Smooth muscle cell (in vitro differentiated cells): ENCODE measurements at regions not wholly inside any gene's neighbourhood (a gene's known extent, or its start where the extent isn't known, plus 50 kb on each side); places are given as distances from the start of the nearest gene placed in this dataset.

Source experiments
- DNase-seq: peaks from one replicate; lab custom pipeline; 2025; ENCODE audit not compliant: unreplicated experiment; lab: John Stamatoyannopoulos, UW
- H2AFZ ChIP-seq: fragments of 200-600 bp; sonication (generic); 2 replicates; pipeline ENCODE4 v1.6.0; 2016; ENCODE audit warnings: antibody characterized with exemption, low read depth, mild to moderate bottlenecking
- H3F3A ChIP-seq: fragments of 200-600 bp; sonication (generic); 2 replicates; pipeline ENCODE4 v1.6.0; 2017; ENCODE audit warnings: antibody characterized with exemption, low read depth
- H3K27ac ChIP-seq: fragments of 200-600 bp; sonication (generic); 2 replicates; pipeline ENCODE4 v1.5.1; 2016; ENCODE audit warnings: low read depth, mild to moderate bottlenecking
- H3K27me3 ChIP-seq: fragments of 200-600 bp; sonication (generic); 2 replicates; pipeline ENCODE4 v1.6.1; 2016; ENCODE audit warnings: low read depth, mild to moderate bottlenecking
- H3K36me3 ChIP-seq: fragments of 200-600 bp; sonication (generic); 2 replicates; pipeline ENCODE4 v1.5.1; 2016; ENCODE audit warnings: low read depth
- H3K4me1 ChIP-seq: fragments of 200-600 bp; sonication (generic); 2 replicates; pipeline ENCODE4 v1.5.1; 2016; ENCODE audit warnings: low read depth
- H3K4me2 ChIP-seq: fragments of 200-600 bp; sonication (generic); 2 replicates; pipeline ENCODE4 v1.6.0; 2016; ENCODE audit warnings: mild to moderate bottlenecking
- H3K4me3 ChIP-seq: fragments of 200-600 bp; sonication (generic); 2 replicates; pipeline ENCODE4 v1.5.1; 2016; ENCODE audit warnings: mild to moderate bottlenecking
- H3K79me2 ChIP-seq: fragments of 200-600 bp; sonication (generic); 2 replicates; pipeline ENCODE4 v1.6.0; 2016; ENCODE audit warnings: low read depth, mild to moderate bottlenecking
- H3K9ac ChIP-seq: fragments of 200-600 bp; sonication (generic); 2 replicates; pipeline ENCODE4 v1.6.0; 2016; ENCODE audit warnings: low read depth
- H3K9me3 ChIP-seq: fragments of 200-600 bp; sonication (generic); replicated peaks from 2 replicates; pipeline ENCODE4 v1.5.1; 2016; ENCODE audit warnings: low read depth
- H4K20me1 ChIP-seq: fragments of 200-600 bp; sonication (generic); 2 replicates; pipeline ENCODE4 v1.6.0; 2016; ENCODE audit warnings: low read depth
- CTCF ChIP-seq: fragments of 200-600 bp; sonication (generic); IDR thresholded peaks from 2 replicates; pipeline ENCODE4 v1.5.1; 2017; ENCODE audit warnings: borderline replicate concordance, mild to moderate bottlenecking, antibody characterized with exemption; ENCODE audit not compliant: insufficient read depth, poor library complexity, severe bottlenecking
- WGBS: methylation state at CpG from one replicate; pipeline ENCODE4 v1.1.7; 2016; ENCODE audit warnings: low lambda C conversion rate; 5-methylcytosine and 5-hydroxymethylcytosine counted together

GRCh38 chr14:86442135-86442534 is 912.2 kb downstream of the FLRT2 start:
- H2AFZ ChIP-seq = no peak overlapping the region
- H3K27me3 ChIP-seq = no peaks in the 10 kb centered on the region
- no peaks in the 10 kb centered on the region for H4K20me1 ChIP-seq
- WGBS = 92% methylated on average over 8 of the region's 8 CpGs
- no peak for DNase-seq
- H3K4me1 ChIP-seq = no peaks in the 10 kb centered on the region
- no peaks in the 10 kb centered on the region for H3F3A ChIP-seq
- H3K9me3 ChIP-seq = no peaks in the 10 kb centered on the region
- no peak overlapping the region for H3K4me3 ChIP-seq
- no peak overlapping the region for H3K27ac ChIP-seq
- no peak overlapping the region for H3K4me2 ChIP-seq
- H3K36me3 ChIP-seq = no peaks in the 10 kb centered on the region
- no peak overlapping the region for H3K9ac ChIP-seq
- no peaks in the 10 kb centered on the region for H3K79me2 ChIP-seq
- TF ChIP-seq CTCF = no peak

DNA sequence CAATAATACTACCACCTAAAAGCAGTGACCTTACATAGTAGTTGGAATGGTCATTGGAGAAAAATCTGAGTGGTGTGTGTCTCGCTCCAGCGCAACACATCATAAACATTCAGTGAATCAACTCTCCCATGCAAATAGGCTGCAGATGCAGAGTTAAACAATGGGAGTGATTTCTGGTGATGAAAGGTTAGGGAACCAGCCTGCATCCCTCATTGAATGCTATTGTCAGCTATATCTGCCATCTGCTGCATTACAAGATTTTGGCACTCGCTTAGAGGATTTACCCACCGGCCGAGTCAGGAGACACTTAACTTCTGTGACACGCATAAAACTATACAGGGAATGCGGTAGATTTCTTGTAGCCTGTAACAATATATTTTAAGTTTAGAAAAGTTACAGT is 900.9 kb downstream of the FLRT2 start:
- H4K20me1 ChIP-seq = no peaks in the 10 kb centered on the region
- no peak for TF ChIP-seq CTCF
- no peak overlapping the region for H2AFZ ChIP-seq
- no peaks in the 10 kb centered on the region for H3K36me3 ChIP-seq
- no peak overlapping the region for H3K9ac ChIP-seq
- no peaks in the 10 kb centered on the region for H3K27me3 ChIP-seq
- no peaks in the 10 kb centered on the region for H3K9me3 ChIP-seq
- no peaks in the 10 kb centered on the region for H3K79me2 ChIP-seq
- no peaks in the 10 kb centered on the region for H3F3A ChIP-seq
- H3K27ac ChIP-seq = no peak overlapping the region
- no peak for DNase-seq
- H3K4me2 ChIP-seq = no peak overlapping the region
- H3K4me1 ChIP-seq = no peaks in the 10 kb centered on the region
- WGBS = 93% methylated on average over 7 of the region's 7 CpGs
- no peak overlapping the region for H3K4me3 ChIP-seq

DNA sequence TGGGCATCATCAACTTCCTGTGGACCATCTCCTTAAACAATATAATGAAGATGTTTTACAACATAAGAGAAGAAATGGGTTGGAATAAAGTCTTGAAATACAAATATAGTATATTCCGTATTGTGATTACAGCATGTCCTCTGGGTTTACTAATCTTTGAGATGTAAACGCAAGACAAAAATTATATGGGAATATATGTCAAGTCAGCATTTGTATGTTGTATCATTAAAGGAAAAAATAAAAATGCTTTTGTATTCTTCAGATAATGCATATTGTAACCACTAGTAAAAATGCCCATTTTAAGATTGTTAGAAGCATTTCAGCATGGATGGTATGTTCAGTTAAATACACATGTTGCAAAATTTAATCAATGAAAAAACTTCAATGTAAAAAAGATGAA is 893.3 kb downstream of the FLRT2 start:
- H3K9me3 ChIP-seq = no peaks in the 10 kb centered on the region
- H3K4me3 ChIP-seq = no peak overlapping the region
- no peaks in the 10 kb centered on the region for H3K27me3 ChIP-seq
- no peaks in the 10 kb centered on the region for H3K79me2 ChIP-seq
- H2AFZ ChIP-seq = no peak overlapping the region
- no peak overlapping the region for H3K9ac ChIP-seq
- 71% methylated on average over 2 of the region's 2 CpGs for WGBS
- H3K36me3 ChIP-seq = no peaks in the 10 kb centered on the region
- no peaks in the 10 kb centered on the region for H3F3A ChIP-seq
- no peak overlapping the region for H3K27ac ChIP-seq
- H3K4me2 ChIP-seq = no peak overlapping the region
- no peak for DNase-seq
- TF ChIP-seq CTCF = no peak
- no peaks in the 10 kb centered on the region for H4K20me1 ChIP-seq
- H3K4me1 ChIP-seq = no peaks in the 10 kb centered on the region

GRCh38 chr14:86420131-86420530 is 890.2 kb downstream of the FLRT2 start:
- Histone ChIP-seq H3K27ac (no peak overlapping the region), H3K79me2 (no peaks in the 10 kb centered on the region), H4K20me1 (no peaks in the 10 kb centered on the region), H3K4me1 (no peaks in the 10 kb centered on the region), H3K9me3 (no peaks in the 10 kb centered on the region), H3K36me3 (no peaks in the 10 kb centered on the region), H3F3A (no peaks in the 10 kb centered on the region), H3K27me3 (no peaks in the 10 kb centered on the region), H2AFZ (no peak overlapping the region), H3K4me3 (no peak overlapping the region), H3K9ac (no peak overlapping the region), H3K4me2 (no peak overlapping the region)
- DNase-seq = no peak
- TF ChIP-seq CTCF = no peak
